ENCODE measurements at regions not wholly inside any gene's neighbourhood (a gene's known extent, or its start where the extent isn't known, plus 50 kb on each side); places are given as distances from the start of the nearest gene placed in this dataset.

DNA sequence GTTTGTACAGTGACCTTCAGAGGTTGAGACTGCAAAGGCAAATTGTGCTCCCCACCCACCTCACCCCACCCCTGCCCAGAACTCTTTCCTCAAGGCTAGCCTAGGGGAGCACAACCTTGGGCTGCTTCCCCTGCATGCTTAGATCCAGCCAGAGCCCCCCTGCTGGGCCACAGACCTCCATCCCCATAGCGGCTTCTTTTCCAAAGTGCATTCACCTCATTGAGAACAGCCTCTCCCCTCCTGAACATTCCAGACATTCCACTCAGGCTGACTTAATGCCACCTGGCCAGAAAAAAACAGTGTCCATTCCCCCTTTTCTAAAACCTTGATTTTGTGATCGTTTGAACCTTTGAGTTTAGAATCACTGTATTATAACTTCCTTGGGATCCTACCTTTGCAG lies 124.4 kb upstream of the TOPAZ1 start:
- H3K4me3 Mint-ChIP-seq: no peak overlapping the region
- peaks cover 3% of the 10 kb centered on the region; the same call in 1 of the 2 replicates for H3K4me1 ChIP-seq (ENCODE audit: insufficient read depth, low read length)
- H3K79me2 ChIP-seq (ENCODE audit: insufficient read depth, low read length): no peaks in the 10 kb centered on the region
- H3K14ac ChIP-seq (ENCODE audit: insufficient read depth, low read length): no peak overlapping the region
- H3K4me2 ChIP-seq (ENCODE audit: insufficient read depth, insufficient read length, low read length): no peak overlapping the region
- no peak overlapping the region for H4K5ac ChIP-seq (ENCODE audit: insufficient read length, low read depth, low read length)
- no peak overlapping the region for H2BK5ac ChIP-seq (ENCODE audit: insufficient read length, low read length)
- no peak overlapping the region for H4K91ac ChIP-seq (ENCODE audit: insufficient read length, low read depth, low read length)
- H3K79me1 ChIP-seq (ENCODE audit: insufficient read depth, low read depth, low read length, poor library complexity, severe bottlenecking): no peaks in the 10 kb centered on the region
- no peak overlapping the region for H4K8ac ChIP-seq (replicated peaks; ENCODE audit: insufficient read length, low read depth, low read length)
- no peak overlapping the region for H3K9ac ChIP-seq (ENCODE audit: extremely low read depth, insufficient read length, low read length)
- no peak overlapping the region for H3K56ac ChIP-seq (ENCODE audit: insufficient read length, low read depth, low read length)
- no peaks in the 10 kb centered on the region for H3K23me2 ChIP-seq (ENCODE audit: insufficient read length, low read depth, low read length, poor library complexity, severe bottlenecking)
- no CpG with 5 or more reads among the region's 2 CpGs for WGBS (ENCODE audit: extremely low coverage, insufficient read length, low lambda C conversion rate)
- H3K18ac ChIP-seq (ENCODE audit: insufficient read length, low read depth, low read length): no peak overlapping the region
- peak; percentile 61 for DNase-seq
- no peak overlapping the region for H3K4ac ChIP-seq (ENCODE audit: low read depth, low read length)
- no peak overlapping the region for H3T11ph ChIP-seq (ENCODE audit: low read length)
- no peak overlapping the region for H2BK20ac ChIP-seq (ENCODE audit: low read depth, low read length, poor library complexity, severe bottlenecking)
- H2AFZ ChIP-seq (ENCODE audit: low read length): no peak overlapping the region
- H2BK12ac ChIP-seq (ENCODE audit: insufficient read length, low read depth, low read length): no peak overlapping the region
- no peak overlapping the region for H3K23ac ChIP-seq (ENCODE audit: insufficient read length, low read depth, low read length)
- H3K36me3 Mint-ChIP-seq (ENCODE audit: insufficient read depth in 1 of 3, low read depth in 3 of 3): peaks cover 0 to 3% (median 0%) of the 10 kb centered on the region in 3 experiments; a peak in 1 of 7 replicates
- no peaks in the 10 kb centered on the region for H4K20me1 ChIP-seq (ENCODE audit: control insufficient read depth, insufficient read depth, insufficient read length)
- no peak overlapping the region for H2BK15ac ChIP-seq (ENCODE audit: low read depth, low read length)
- no peak overlapping the region for H2BK120ac ChIP-seq (ENCODE audit: low read depth, low read length, poor library complexity, severe bottlenecking)
- H3K9me3 Mint-ChIP-seq: no peaks in the 10 kb centered on the region
- peaks cover 11% of the 10 kb centered on the region for H3K27me3 Mint-ChIP-seq (ENCODE audit: low read depth)
- H3K9me3 ChIP-seq (ENCODE audit: control insufficient read depth, low read depth, low read length): no peaks in the 10 kb centered on the region
- no peaks in the 10 kb centered on the region; the same call in 1 of the 2 replicates for H3K27me3 ChIP-seq (ENCODE audit: insufficient read depth, low read length)
- no peak overlapping the region for H2AK5ac ChIP-seq (ENCODE audit: insufficient read length, low read length)
- H3K27ac ChIP-seq (ENCODE audit: insufficient read length, low read depth, low read length): no peak overlapping the region
- peaks cover 23 to 24% of the 10 kb centered on the region in 2 experiments for H3K4me1 Mint-ChIP-seq
- no peak for TF ChIP-seq CTCF (conservative IDR thresholded peaks at IDR 0.05)
- H3K27ac Mint-ChIP-seq: peak overlapping the region in 2 of 3 experiments; percentile 6 to 11; a peak in 3 of 7 replicates

Measured in H9 (cell line).